ENCODE measurements at regions not wholly inside any gene's neighbourhood (a gene's known extent, or its start where the extent isn't known, plus 50 kb on each side); places are given as distances from the start of the nearest gene placed in this dataset.

DNA sequence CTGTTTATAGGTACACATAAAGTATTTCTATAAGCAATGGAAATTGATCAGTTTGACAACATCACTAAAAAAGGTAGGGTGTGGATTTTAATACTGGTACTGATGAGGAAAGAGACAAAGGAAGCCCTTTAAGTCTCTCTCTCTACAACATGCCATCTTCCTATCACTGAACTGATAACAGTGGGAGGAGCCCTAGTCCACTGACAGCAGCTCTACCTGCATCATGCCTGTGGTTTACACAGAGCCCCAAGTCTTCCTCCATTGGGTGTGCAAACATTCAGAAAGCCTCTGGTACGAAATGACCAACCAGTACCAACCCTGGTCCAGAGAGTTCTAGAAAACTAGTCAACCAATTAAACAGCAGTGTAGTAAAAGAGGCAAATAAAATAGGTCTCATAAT is 53.4 kb downstream of the KLF12 start:
- no peak for TF ChIP-seq POLR2AphosphoS5 (IDR thresholded peaks at IDR 0.05; ENCODE audit: borderline replicate concordance, low read depth, low read length)
- no peak for TF ChIP-seq EZH2 (IDR thresholded peaks at IDR 0.05)
- no peak for TF ChIP-seq FOXP2 (optimal IDR thresholded peaks at IDR 0.05; ENCODE audit: control extremely low read depth, extremely low read length, insufficient read depth)

Data from SK-N-MC (cell line).